Activated T-cell treated with anti-CD3 and anti-CD28 coated beads, Interleukin-2, amount 50 U/mL, for 24 hours (primary cell): ENCODE measurements at regions not wholly inside any gene's neighbourhood (a gene's known extent, or its start where the extent isn't known, plus 50 kb on each side); places are given as distances from the start of the nearest gene placed in this dataset.
"Not testable (repeated sequence)": the region's sequence is repeated elsewhere in the genome, so short reads cannot be mapped to it uniquely, and the experiment has no call there.

ENCODE experiments used
- DNase-seq: peaks from one replicate; pipeline ENCODE4 v3.0.0-alpha.2; 2020
- H3K27ac Mint-ChIP-seq: 2 replicates; pipeline ENCODE4 v1.8.0; 2020; ENCODE audit warnings: mild to moderate bottlenecking, mixed read lengths
- H3K27me3 Mint-ChIP-seq: 2 replicates; pipeline ENCODE4 v1.8.0; 2020; ENCODE audit warnings: mixed read lengths
- H3K36me3 Mint-ChIP-seq: 2 replicates; pipeline ENCODE4 v1.8.0; 2020; ENCODE audit warnings: low read depth, mixed read lengths
- H3K4me1 Mint-ChIP-seq: 2 replicates; pipeline ENCODE4 v1.8.0; 2020; ENCODE audit warnings: low read depth, mixed read lengths
- H3K4me3 Mint-ChIP-seq: 2 replicates; pipeline ENCODE4 v1.8.0; 2020; ENCODE audit warnings: mild to moderate bottlenecking, moderate library complexity, mixed read lengths
- H3K9me3 Mint-ChIP-seq: 2 replicates; pipeline ENCODE4 v1.8.0; 2020; ENCODE audit warnings: mixed read lengths

GRCh38 chrX:45614853-45615252, 414.2 kb upstream of the DIPK2B start:
- H3K27me3 Mint-ChIP-seq: peaks cover 57% of the 10 kb centered on the region
- H3K4me3 Mint-ChIP-seq: no peak overlapping the region
- H3K36me3 Mint-ChIP-seq: peaks cover 3% of the 10 kb centered on the region
- no peak for DNase-seq
- H3K9me3 Mint-ChIP-seq: peaks cover 33% of the 10 kb centered on the region
- H3K27ac Mint-ChIP-seq: peak overlapping the region; percentile 47
- H3K4me1 Mint-ChIP-seq: peaks cover 21% of the 10 kb centered on the region

- H3K27ac Mint-ChIP-seq: no peak overlapping the region
- peaks cover 28% of the 10 kb centered on the region for H3K27me3 Mint-ChIP-seq
- H3K9me3 Mint-ChIP-seq: no peaks in the 10 kb centered on the region
- no peaks in the 10 kb centered on the region for H3K4me1 Mint-ChIP-seq
- no peak overlapping the region for H3K4me3 Mint-ChIP-seq
- no peak for DNase-seq
- no peaks in the 10 kb centered on the region for H3K36me3 Mint-ChIP-seq
Measured at GRCh38 chrX:45602151-45602550, 401.5 kb upstream of the DIPK2B start.

GRCh38 chrX:45601052-45601451, 400.4 kb upstream of the DIPK2B start:
- Mint-ChIP-seq H3K4me1 (no peaks in the 10 kb centered on the region), H3K4me3 (no peak overlapping the region), H3K27me3 (peaks cover 38% of the 10 kb centered on the region), H3K27ac (no peak overlapping the region), H3K36me3 (no peaks in the 10 kb centered on the region), H3K9me3 (no peaks in the 10 kb centered on the region)
- no peak for DNase-seq

- Mint-ChIP-seq H3K27me3 (peaks cover 53% of the 10 kb centered on the region), H3K27ac (no peak overlapping the region), H3K4me3 (no peak overlapping the region), H3K4me1 (no peaks in the 10 kb centered on the region), H3K36me3 (no peaks in the 10 kb centered on the region), H3K9me3 (no peaks in the 10 kb centered on the region)
- no peak for DNase-seq
Measured at GRCh38 chrX:45598861-45599260, 398.2 kb upstream of the DIPK2B start.

GRCh38 chrX:45596188-45596808, 395.6 kb upstream of the DIPK2B start:
- Mint-ChIP-seq H3K27me3 (peaks cover 66% of the 10 kb centered on the region), H3K4me3 (no peak overlapping the region), H3K4me1 (no peaks in the 10 kb centered on the region), H3K27ac (no peak overlapping the region), H3K9me3 (no peaks in the 10 kb centered on the region), H3K36me3 (no peaks in the 10 kb centered on the region)
- DNase-seq: no peak

GRCh38 chrX:45592101-45592500, 391.4 kb upstream of the DIPK2B start:
- Mint-ChIP-seq H3K27me3 (peaks cover 64% of the 10 kb centered on the region), H3K9me3 (no peaks in the 10 kb centered on the region), H3K27ac (no peak overlapping the region), H3K4me1 (no peaks in the 10 kb centered on the region), H3K4me3 (no peak overlapping the region), H3K36me3 (no peaks in the 10 kb centered on the region)
- DNase-seq: no peak

GRCh38 chrX:45591650-45592049, 391.0 kb upstream of the DIPK2B start:
- H3K9me3 Mint-ChIP-seq: no peaks in the 10 kb centered on the region
- no peak for DNase-seq
- no peak overlapping the region for H3K4me3 Mint-ChIP-seq
- no peak overlapping the region for H3K27ac Mint-ChIP-seq
- no peaks in the 10 kb centered on the region for H3K4me1 Mint-ChIP-seq
- peaks cover 61% of the 10 kb centered on the region for H3K27me3 Mint-ChIP-seq
- no peaks in the 10 kb centered on the region for H3K36me3 Mint-ChIP-seq

- Mint-ChIP-seq H3K36me3 (no peaks in the 10 kb centered on the region), H3K4me1 (peaks cover 5% of the 10 kb centered on the region), H3K27me3 (peaks cover 22% of the 10 kb centered on the region), H3K27ac (no peak overlapping the region), H3K9me3 (peaks cover 10% of the 10 kb centered on the region), H3K4me3 (no peak overlapping the region)
- no peak for DNase-seq
Measured at GRCh38 chrX:45584717-45585116, 384.0 kb upstream of the DIPK2B start.

GRCh38 chrX:45577361-45577760, 376.7 kb upstream of the DIPK2B start:
- DNase-seq: no peak
- Mint-ChIP-seq H3K36me3 (no peaks in the 10 kb centered on the region), H3K4me3 (no peak overlapping the region), H3K27me3 (peaks cover 22% of the 10 kb centered on the region), H3K27ac (no peak overlapping the region), H3K4me1 (peaks cover 2% of the 10 kb centered on the region), H3K9me3 (peaks cover 21% of the 10 kb centered on the region)

- Mint-ChIP-seq H3K27me3 (peaks cover 18% of the 10 kb centered on the region), H3K36me3 (no peaks in the 10 kb centered on the region), H3K9me3 (no peaks in the 10 kb centered on the region), H3K4me3 (no peak overlapping the region), H3K27ac (no peak overlapping the region), H3K4me1 (no peaks in the 10 kb centered on the region)
- no peak for DNase-seq
Measured at GRCh38 chrX:45571453-45571852, 370.8 kb upstream of the DIPK2B start.

GRCh38 chrX:45566456-45566855, 365.8 kb upstream of the DIPK2B start:
- Mint-ChIP-seq H3K4me1 (no peaks in the 10 kb centered on the region), H3K27me3 (peaks cover 32% of the 10 kb centered on the region), H3K27ac (no peak overlapping the region), H3K36me3 (no peaks in the 10 kb centered on the region), H3K4me3 (no peak overlapping the region), H3K9me3 (no peaks in the 10 kb centered on the region)
- DNase-seq: no peak

- Mint-ChIP-seq H3K4me1 (no peaks in the 10 kb centered on the region), H3K27ac (no peak overlapping the region), H3K36me3 (no peaks in the 10 kb centered on the region), H3K4me3 (no peak overlapping the region), H3K27me3 (peaks cover 51% of the 10 kb centered on the region), H3K9me3 (no peaks in the 10 kb centered on the region)
- DNase-seq: no peak
Measured at GRCh38 chrX:45557387-45557786, 356.7 kb upstream of the DIPK2B start.

- Mint-ChIP-seq H3K27me3 (peaks cover 45% of the 10 kb centered on the region), H3K4me1 (no peaks in the 10 kb centered on the region), H3K27ac (no peak overlapping the region), H3K9me3 (no peaks in the 10 kb centered on the region), H3K4me3 (no peak overlapping the region), H3K36me3 (no peaks in the 10 kb centered on the region)
- DNase-seq: no peak
Measured at GRCh38 chrX:45554736-45555135, 354.1 kb upstream of the DIPK2B start.

GRCh38 chrX:45553417-45553816, 352.7 kb upstream of the DIPK2B start:
- Mint-ChIP-seq H3K4me1 (no peaks in the 10 kb centered on the region), H3K36me3 (no peaks in the 10 kb centered on the region), H3K9me3 (no peaks in the 10 kb centered on the region), H3K4me3 (no peak overlapping the region), H3K27me3 (peaks cover 36% of the 10 kb centered on the region), H3K27ac (no peak overlapping the region)
- DNase-seq: no peak

GRCh38 chrX:45546697-45547096, 346.0 kb upstream of the DIPK2B start:
- not testable (repeated sequence) for H3K4me1 Mint-ChIP-seq, H3K27ac Mint-ChIP-seq, DNase-seq, H3K4me3 Mint-ChIP-seq, H3K36me3 Mint-ChIP-seq
- Mint-ChIP-seq H3K9me3 (peaks cover 16% of the 10 kb centered on the region), H3K27me3 (peaks cover 33% of the 10 kb centered on the region)

GRCh38 chrX:45540181-45540580, 339.5 kb upstream of the DIPK2B start:
- Mint-ChIP-seq H3K9me3 (no peaks in the 10 kb centered on the region), H3K4me1 (no peaks in the 10 kb centered on the region), H3K27me3 (peaks cover 47% of the 10 kb centered on the region), H3K36me3 (no peaks in the 10 kb centered on the region), H3K4me3 (no peak overlapping the region), H3K27ac (no peak overlapping the region)
- DNase-seq: no peak
